HG03439 (cell line): ENCODE measurements at regions not wholly inside any gene's neighbourhood (a gene's known extent, or its start where the extent isn't known, plus 50 kb on each side); places are given as distances from the start of the nearest gene placed in this dataset.

Source experiments
- ATAC-seq: cut with Tn5 transposase; IDR thresholded peaks from one replicate; pipeline ENCODE4 v1.9.1; 2021; ENCODE audit warnings: mild to moderate bottlenecking, moderate library complexity; ENCODE audit not compliant: unreplicated experiment

DNA sequence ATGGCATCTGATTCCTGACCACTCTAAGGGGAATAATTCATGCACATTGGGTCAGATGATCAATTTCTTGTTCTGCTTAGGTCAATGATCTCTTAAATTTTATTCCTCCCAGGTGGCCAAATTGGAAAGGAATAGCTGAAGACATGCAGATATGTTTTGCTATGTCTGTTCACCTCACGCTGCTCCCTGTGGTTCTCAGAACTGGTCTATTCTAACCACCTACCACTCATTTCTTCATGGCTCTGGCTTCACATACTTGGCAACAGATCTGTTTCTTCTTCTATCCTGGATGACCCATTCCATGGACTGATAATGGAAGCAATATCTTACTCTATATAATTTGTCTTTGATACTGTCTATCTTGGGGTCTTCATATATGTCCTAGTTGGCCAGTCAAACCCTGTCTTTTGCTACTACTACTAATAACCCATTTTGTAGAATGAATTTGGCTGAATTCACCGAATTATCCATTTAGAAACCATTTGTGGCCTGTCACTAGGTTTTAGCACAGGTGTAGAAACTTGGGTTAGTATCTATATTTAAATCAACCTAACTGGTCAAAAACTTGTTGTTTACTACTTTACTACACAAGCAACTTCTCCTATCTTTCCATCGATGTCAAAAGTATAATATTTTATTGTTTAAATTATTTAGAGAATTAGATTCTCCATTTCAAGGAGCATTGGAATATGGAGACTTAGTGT lies 650.9 kb downstream of the TLE4 start:
- no peak for ATAC-seq

DNA sequence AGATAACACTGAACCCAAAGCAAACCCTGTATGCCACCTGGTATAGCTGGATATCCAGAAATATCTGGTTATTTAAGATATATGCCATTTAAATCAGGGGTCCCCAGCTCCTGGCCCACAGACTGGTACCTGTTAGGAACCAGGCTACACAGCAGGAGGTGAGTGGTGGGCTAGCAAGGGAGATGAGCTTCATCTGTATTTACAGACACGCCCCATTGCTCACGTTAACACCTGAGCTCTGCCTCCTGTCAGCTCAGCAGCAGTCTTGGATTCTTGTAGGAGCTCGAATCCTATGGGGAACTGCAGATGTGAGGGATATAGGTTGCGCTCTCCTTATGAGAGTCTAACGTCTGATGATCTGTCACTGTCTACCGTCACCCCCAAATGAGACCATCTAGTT lies 646.6 kb downstream of the TLE4 start:
- no peak for ATAC-seq

DNA sequence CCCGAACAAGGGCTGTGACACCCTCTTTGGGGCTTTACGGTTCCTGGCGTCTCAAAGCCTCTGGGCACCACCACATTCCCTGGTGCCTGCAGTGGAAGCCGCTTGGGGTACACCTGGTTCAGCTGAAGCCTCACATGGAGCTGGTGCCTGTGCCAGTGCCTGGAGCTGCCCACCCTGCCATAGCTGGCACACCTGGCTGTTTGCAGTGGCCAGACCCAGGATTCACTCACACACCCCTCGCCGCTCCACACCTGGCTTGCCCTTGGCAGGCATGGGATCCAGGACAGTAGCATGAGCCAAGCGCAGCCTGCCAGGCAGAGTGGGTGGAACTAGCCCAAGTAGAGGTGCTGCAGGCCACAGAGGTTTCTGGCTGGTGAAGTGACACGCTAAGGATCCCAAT lies 641.8 kb downstream of the TLE4 start:
- ATAC-seq = no peak

DNA sequence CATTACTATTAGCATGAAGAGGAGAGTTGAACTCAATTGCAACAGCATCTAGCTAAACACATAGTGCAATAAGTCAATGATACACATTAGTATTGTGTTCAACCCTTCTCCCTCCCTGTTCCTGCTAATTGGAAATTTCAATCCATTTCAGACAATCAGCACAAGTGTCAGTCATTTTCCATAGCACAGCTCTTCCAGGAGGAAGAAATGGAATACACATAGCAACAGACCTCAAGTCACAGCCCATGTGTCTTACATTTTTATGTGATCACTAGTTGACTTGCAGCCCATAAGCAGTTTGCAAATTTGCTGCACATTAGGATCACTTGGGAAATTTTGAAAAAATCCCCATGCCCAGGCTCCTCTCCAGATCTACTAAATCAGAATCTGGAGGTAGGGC lies 636.9 kb downstream of the TLE4 start:
- ATAC-seq = no peak

DNA sequence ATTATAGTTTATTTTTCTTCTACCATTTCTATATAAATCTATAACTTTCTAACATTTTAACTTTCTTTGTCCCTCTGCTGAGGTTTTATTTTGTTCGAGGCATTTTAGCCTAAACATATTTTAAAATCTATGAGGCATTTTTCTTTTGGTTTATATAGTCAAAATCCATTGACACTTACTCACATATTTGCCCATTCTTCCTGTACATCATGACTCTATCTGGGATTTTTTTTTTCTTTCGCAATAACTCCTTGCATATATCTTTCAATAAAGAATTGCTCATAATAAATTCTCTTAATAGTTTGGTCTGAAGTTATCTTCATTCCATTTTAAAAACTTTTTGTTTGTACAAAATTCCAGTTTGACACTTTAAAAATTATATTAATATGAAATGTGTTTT lies 632.3 kb downstream of the TLE4 start:
- ATAC-seq = no peak

DNA sequence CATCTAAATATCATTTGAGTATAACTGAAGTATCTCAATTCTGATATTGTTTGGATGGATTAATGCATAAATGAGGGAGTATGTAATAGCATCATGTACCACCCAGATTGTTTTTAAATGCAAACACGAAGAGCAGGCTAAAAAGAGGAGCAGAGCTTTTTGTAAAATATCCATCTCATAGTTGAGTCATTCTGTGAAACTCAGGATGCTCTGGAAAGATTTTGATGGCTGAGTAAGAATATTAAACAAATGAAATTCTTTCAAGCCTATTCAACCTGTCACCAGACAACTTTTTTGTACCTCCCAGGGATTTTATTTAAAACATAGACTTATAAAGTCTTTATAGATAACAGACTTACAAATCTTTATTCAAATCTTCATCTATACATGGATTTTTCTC lies 625.9 kb downstream of the TLE4 start:
- no peak for ATAC-seq

DNA sequence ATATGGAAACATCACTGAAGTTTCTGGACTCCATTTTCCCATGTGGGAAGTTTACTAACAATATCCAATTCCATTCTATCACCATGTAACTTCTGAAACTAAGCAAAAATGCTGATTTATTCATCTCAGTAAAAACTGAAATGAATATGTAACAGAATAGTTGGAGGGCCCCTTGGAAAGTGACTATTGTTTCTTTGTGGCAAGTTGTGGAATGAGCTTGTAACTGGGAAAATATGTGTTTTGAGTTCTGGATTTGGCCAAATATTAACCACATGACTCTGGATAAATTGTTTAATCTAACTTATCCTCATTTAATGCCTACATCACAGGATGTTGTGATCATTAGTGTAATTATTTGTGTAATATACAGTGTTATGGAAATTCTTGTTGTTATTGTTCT lies 619.3 kb downstream of the TLE4 start:
- no peak for ATAC-seq

DNA sequence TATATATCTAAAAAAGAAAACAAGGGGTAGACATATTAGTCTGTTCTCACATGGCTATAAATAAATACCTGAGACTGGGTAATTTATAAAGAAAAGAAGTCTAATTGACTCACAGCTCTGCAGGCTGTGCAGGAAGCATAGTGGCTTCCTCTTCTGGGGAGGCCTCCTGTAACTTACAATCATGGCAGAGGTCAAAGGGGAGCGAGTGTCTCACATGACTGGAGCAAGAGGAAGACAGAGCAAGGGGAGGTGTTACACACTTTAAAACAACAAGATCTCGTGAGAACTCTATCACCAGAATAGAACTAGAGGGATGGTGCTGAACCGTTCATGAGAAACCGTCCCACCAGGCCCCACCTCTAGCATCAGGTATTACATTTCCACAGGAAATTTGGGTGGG lies 616.8 kb downstream of the TLE4 start:
- no peak for ATAC-seq

DNA sequence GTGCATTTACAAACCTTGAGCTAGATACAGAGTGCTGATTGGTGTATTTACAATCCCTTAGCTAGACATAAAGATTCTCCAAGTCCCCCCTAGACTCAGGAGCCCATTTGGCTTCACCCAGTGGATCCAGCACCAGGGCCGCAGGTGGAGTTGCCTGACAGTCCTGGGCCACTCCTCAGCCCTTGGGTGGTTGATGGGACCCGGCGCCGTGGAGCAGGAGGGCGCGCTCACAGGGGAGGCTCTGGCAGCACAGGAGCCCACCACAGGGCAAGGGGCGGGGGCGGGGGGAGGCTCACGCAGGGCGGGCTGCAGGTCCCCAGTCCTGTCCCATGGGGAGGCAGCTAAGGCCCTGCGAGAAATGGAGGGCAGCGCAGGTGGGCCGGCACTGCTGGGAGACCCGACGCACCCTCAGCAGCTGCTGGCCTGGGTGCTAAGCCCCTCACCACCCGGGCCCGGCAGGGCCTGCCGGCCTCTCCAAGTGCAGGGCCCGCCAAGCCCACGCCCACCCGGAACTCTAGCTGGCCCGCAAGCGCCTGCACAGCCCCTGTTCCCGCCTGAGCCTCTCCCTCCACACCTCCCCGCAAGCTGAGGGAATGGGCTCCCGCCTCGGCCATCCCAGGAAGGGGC lies 613.5 kb downstream of the TLE4 start:
- ATAC-seq = no peak

DNA sequence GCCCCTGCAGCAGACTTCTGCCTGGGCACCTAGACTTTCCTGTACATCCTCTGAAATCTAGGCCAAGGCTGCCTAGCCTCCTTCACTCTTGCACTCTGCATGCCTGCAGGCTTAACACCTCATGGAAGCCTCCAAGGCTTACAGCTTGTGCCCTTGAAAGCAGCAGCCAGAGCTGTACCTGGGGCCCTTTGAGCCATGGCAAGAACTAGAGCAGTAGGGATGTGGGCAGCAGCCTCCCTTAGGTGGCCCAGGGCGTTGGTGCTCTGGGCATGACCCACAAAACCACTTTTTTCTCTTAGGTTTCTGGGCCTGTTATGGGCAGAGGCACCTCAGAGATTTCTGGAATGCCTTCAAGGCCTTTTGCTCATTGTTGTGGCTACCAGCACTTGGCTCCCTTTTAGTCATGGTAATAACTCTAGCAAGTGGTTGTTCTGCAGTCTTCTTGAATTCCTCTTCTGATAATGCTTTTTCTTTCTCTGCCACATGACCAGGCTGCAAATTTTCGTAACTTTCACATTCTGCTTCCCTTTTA lies 606.2 kb downstream of the TLE4 start:
- ATAC-seq = no peak

DNA sequence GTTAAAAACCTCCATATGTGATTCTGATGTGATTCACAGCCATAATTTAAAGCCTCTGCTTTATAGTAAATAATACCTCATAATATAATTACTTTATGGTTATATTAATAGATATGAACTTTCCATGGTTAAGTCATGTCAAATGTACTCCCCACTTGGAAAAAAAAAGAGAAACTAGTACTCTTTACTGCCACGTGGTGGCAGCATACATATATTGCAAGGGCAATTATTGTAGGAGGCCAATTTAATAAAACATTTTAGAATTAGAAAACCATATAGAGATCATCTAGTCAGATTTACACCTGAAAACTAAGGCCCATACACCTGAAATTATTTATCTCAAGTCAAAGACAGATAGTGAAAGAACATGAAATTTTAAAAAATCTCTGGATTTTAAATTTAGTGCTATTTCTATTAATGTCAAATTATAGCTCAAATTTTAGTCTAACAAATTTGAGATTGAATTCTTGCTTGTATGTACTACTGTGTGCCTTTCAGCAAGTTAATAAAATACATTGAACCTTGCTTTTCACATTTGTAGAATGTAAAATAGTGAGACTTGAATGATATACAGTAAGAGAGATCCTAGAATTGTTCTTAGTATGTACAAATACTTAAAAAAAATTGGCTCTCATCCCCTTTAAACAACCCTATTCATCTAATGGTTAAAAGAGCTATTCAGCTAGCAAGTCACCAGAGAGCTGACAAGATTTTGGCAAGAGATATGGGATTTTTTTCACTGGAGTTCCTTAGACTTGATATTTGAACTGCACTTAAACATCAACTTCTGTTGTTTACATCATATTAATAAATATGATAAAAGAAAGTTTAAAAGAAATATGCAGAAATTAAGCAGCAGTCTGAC lies 603.8 kb downstream of the TLE4 start:
- no peak for ATAC-seq

DNA sequence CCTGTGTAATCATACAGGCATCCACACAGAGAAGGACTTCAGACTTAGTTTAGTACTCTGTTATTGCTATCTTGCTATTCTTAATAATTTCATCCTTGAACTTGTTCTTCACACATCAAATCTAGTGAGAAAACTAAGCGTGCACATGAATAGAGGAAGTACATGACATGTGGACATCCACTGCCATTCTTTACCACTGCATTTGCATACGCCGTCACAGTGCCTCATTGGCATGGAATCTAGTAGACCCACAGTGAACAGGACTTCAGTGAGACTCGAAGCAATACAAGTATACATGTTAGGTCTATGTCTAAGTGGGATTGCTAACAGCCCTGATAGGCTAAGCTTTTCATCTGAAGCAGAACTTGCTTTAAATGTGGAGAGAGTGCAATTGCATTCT lies 592.1 kb downstream of the TLE4 start:
- peak; percentile 85 for ATAC-seq

DNA sequence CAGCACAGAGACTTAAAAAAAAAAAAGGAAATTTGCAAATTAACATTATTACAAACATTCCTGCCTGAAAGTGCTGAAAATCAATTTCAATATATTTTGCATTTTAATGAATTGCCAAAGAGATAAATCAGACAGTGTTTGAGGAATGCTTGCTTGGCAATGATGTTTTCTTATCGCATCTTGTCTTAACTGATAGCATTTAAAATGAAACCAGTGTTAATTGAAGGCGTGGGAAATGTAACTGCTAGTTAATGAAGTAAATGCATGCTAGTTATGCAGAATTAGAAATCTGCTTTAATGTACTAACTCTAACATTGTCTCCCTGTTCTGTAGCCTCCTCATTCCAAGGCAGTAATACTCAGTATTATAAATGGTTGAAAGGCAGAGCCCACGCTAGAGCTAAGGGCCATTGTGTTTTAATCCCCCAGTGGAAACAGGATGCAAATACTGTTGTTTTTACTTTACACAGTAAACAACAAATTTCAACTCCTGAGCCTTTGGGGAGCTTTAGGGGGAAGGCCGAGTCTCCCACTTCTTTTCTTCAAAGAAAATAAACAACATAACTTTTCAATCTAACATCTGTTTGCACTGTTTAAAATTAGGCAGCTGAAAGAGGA lies 586.9 kb downstream of the TLE4 start:
- ATAC-seq = no peak

DNA sequence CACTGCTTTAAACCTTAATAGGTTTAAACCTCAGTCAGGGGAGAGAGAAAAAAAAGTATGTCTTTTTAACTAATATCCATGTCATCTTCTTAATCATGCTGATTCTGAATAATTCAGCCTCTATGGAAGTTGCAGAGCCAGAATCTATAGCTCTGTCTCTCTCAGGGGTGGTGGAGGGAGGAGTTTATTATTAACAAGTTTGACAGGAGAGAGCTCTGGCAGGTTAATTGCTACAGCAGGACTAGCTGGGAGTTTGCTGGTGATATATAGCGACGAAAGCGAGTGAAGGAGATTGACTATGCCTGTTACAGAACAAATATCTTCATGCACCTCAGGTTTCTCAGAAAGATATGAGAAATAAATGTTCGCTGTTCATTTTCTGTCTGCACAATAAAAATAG lies 586.4 kb downstream of the TLE4 start:
- no peak for ATAC-seq

DNA sequence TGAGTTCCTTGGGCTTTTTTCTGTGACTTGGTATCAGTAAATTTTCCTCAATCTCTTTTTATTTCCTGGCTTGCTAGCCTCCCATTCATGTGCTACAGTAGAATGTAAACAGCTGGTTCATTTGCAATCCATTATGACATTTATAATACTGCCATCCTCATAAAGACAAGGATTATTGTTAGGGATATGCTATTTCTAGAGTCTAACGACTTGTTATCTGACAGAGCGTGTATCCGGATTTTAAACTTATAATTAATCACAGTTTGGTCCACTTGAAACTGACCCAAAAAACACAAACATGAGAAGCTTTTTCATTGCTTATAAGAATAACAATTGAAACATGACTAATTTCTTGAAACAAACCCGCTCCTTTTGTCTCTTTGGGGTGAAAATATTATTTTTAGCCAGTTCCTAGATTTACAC lies 585.8 kb downstream of the TLE4 start:
- peak; percentile 29 for ATAC-seq

DNA sequence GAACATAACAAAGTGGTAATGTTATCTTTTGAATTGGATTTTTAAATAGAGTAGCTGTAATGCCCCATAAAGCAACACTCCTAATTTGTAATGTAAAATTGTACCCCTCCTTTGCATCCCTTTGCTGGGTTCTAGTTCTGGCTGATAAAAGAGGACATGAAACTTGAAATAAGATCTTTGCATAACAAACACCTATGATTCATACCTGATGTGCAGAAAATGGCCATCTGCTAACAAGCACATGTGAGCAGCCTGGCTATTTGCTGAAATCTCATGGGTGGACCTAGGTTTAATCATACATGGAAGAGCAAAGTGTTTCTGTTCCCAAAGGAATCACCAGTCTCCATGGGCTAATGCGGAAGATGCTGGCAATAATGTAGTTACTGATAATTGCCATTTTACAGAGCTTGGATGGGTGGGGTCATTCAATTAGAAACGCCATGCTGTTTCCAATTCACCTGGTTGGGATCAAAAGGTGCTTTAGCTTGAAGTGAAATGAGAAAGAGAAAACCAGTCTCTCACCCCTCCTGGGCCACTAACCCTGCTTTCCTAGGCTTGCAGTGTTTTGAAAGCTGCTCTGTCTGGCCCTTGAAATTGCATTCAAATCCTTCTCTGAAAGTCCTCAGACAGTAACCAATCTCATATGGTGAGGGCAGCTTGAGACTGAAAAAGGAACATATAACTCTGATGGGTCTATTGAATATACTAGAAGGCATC lies 585.1 kb downstream of the TLE4 start:
- ATAC-seq = peak; percentile 77

DNA sequence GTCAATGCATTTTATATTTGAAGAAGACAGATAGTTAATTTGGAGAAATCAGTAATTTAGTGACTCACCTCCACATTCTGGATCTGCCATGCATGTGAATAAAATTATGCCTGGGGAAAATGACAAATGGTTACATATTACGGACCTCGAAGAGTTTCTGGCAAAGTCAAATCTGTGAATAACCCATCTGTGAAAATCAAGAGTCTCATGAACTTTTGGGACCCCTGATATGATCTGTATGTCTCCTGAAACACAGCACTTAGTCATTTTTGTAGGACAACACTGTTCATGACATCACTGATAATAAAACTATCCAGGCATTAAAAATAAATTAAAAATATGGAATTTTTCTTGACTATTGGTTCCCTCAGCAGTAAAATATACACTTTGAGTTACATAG lies 584.5 kb downstream of the TLE4 start:
- ATAC-seq = peak; percentile 3

DNA sequence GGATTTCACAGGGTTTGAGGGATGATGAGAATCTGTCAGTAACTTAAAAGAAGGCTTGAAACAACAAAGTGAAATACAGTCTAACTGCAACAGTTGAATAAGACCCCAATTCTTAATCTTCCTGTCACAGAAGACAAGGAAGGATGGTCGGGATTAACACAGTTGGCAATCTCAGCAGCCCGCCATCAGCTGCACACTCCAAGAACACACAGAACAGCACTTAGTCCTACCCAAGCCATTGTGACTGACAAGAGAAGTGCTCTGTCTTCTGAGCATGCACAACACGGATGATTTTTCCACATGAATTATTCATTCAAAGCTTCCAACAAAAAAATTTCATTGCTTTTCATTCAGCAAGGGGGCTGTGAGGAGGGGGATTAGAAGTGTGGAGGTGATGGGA lies 576.1 kb downstream of the TLE4 start:
- ATAC-seq = no peak

DNA sequence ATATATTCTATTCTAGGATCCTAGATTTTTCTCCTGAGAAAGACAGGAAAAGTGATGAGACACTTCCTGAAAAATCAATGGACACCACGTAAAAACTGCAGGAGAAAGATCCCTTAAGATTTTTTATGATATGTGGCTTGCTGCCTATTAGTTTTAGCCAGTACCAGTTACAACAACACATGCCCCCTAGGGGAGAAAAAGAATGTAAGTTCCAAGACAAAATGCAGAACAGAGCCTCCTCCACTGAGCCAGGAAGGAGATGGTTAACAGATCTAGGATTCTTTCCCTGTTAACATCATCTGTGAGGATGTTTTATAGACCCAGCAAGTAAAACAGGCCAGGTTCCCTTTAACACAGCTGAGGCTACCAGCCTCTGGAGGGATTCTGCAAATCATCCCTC lies 574.7 kb downstream of the TLE4 start:
- ATAC-seq = no peak

DNA sequence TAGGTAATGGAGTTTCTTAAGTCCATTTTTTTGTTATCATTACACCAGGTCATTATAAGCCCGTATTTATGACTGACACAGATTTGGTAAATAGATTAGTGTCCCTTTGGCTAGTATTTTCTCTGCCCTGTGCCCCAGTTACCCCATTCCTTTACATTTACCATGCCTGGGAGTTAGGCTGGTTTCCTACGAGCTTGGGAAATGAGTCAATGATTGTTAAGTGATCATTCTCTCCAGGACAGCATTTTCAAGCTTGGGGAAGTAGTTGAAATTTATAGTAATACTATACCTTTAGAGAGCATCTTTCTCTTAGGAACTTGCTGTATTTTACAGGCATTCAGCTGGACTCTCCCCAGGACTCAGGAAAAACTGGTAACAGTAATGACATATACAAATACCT lies 573.1 kb downstream of the TLE4 start:
- ATAC-seq = no peak

DNA sequence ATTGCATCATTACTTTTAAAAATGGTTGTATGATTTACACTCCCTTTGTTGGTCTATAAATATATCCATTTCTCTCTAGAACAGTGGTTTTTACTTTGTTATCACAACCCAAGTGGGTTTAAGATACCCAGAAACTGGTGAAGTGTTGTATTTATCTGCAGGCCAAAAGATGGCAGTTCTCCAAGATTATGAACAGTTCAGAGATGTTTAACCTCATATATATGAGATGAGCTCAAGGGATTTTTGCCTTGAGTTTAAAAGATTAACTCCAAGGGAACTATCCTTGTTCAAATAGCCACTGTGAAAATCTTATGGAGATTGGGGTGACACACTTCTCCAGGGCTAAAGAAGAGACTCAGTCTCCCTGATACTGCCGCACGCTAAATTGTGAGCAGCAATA lies 572.6 kb downstream of the TLE4 start:
- no peak for ATAC-seq
